Activated effector memory CD4-positive, alpha-beta T cell treated with Interleukin-2 at 50 U/mL for 16 hours (primary cell): ENCODE measurements at regions not wholly inside any gene's neighbourhood (a gene's known extent, or its start where the extent isn't known, plus 50 kb on each side); places are given as distances from the start of the nearest gene placed in this dataset.
"Not testable (repeated sequence)": the region's sequence is repeated elsewhere in the genome, so short reads cannot be mapped to it uniquely, and the experiment has no call there.

Experiments
- DNase-seq: peaks from one replicate; pipeline ENCODE4 v3.0.0-alpha.2; 2020

DNA sequence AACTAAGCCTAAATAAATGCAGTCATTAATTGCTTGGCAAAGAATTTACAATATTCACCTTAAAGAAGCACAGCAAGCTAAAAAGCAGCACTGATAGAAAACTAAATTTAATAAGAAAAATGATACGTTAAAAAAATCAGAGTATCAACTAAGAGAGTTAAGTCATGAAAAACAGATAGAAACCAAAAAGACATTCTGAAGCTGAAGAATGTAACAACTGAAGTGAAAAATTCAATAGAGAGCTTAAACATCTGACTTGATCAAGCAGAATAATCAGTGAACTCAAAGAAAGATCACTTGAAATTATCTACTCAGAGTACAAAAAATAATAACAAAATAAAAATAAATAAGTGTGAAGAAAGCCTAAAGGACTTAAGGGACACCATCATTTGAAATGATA lies 588.0 kb upstream of the HS3ST1 start:
- no peak for DNase-seq

DNA sequence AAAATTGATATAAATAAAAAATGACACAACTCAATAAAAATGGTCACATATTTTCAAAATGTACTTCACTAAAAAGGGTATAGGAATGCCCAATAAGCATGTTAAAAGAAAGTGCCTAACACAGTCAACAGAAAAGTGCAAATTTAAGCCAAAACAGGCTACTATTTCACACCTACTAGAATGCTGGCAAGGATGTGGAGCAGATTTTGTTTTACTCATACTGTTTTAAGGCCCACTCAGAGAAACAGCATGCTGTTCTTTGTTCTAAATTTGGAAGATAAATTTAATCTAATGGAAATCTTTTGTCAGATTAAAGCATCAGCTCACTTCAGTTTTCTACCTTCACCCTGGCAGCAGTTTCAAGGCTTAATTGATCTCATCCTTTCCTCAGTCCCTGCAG lies 576.8 kb upstream of the HS3ST1 start:
- DNase-seq = no peak

- DNase-seq = not testable (repeated sequence)
These were observed 567.9 kb upstream of the HS3ST1 start for GRCh38 chr4:11996581-11996980.

DNA sequence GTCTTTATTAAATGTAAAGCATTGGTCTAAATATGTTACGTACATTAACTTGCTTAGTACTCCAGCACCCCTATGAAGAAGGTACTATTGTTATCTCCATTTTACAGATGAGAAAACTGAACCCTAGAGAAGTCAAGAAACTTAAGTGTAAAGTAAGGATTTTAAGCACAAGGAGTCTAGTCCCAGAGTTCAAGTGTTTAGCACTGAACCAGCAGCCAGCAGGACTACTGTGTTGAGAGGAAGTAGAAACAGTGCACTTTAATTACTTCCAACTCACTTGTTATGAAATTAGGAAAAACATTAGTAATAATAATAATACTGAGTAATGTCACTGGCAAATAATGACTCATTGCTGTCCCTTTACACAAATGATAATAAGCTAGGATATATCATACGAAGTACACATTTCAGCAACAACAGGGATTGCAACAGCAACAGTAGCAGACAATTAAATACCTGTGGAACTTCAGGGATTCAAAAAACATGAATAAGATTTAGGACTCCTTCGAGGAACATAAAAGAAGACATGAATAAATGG lies 548.1 kb upstream of the HS3ST1 start:
- no peak for DNase-seq

- no peak for DNase-seq
These were observed 544.6 kb upstream of the HS3ST1 start for GRCh38 chr4:11973270-11973669.

GRCh38 chr4:11970754-11971153 lies 542.1 kb upstream of the HS3ST1 start:
- DNase-seq = no peak

- DNase-seq = no peak
These were observed 538.1 kb upstream of the HS3ST1 start for GRCh38 chr4:11966782-11967181.

DNA sequence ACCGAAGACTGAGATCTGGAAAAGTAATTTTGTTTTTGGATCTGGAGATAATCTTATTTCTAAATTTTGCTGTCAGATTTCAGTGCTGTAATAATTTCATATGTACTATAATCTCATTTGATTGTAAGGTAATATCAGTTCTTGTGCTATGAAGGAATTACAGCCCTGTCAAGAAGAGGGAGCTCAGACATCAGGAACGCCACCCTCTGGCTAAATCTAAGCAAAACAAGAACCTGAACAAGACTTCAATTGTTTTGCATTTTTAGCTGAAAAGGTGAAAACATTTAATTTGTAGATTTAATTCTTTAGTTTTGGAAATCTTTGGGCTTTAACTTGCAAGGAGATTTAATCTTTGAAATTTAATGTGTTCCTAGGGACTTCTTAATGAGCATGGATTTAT lies 525.4 kb upstream of the HS3ST1 start:
- no peak for DNase-seq

DNA sequence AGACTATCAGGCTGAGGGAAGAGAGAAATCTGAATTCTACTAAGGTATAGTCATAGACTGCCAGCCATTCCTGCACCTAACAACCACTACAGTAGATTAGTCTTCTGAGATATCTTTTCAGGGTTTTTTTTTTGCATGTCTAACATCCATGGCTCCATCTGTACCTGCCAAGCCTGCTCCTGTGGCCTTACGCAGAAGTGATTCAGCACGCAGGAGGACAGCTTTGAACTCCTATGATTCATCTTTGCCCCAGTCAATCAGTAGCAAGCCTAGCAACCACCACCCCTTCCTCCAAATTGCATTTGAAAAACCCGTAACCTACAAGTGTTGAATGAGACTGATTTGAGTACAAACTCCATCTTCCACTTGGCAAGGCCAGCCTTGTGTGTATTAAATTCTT lies 520.7 kb upstream of the HS3ST1 start:
- DNase-seq = no peak

- not testable (repeated sequence) for DNase-seq
These were observed 518.9 kb upstream of the HS3ST1 start for GRCh38 chr4:11947629-11948028.

DNA sequence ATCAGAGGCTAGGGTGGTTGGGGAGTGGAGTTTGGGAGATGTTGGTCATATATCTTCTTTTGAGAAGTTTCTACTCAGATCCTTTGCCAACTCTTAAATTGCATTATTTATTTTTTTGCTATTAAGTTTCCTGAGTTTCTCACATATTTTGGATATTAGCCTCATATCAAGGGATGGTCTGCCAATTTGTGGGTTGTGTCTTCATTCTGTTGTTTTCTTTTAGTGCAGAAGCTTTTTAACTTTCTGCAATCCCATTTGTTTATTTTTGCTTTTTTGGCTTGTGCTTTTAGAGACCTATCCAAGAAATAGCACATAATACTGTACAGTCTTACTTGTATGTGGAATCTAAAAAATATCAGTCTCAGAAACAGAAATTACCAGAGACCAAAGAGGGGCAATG lies 509.2 kb upstream of the HS3ST1 start:
- no peak for DNase-seq

GRCh38 chr4:11931266-11931820 lies 502.6 kb upstream of the HS3ST1 start:
- no peak for DNase-seq

DNA sequence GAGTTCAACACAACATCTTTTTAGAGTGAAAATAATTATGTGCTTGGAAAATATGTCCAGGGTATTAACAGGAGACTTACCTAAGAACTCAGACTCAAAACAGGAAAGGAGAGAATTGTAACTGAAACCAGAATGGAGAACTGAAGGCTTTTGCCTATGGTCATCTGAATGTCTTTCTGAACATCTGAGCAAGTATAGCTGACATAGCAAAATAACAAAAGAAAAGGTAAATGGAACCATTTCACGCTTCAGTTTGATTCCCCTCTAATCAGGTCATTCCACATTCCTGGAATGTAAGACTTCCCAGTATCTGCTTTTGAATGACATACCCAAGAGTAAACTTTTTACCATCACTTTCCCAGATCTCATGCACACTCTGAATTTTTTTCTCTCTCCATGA lies 500.4 kb upstream of the HS3ST1 start:
- DNase-seq = no peak

GRCh38 chr4:11919316-11919715 lies 490.6 kb upstream of the HS3ST1 start:
- DNase-seq = no peak

DNA sequence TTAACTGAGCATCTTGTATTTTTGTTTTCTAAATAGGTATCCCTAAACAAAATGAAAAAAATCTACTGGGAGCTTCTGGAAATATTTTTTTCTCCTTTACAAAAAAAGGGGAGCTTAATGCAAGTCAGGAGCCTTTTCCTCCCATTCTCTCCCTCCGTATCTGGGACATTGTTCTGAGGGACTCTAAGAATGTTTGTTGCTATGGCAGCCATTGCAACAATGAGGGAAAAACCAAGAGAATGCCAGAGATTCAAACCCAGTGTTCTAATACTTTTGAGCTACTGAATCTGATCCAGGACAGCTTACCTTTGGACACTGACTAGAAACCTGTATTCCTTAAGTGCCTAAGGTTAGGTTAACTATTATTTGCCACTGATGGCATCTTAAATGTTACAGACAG lies 485.7 kb upstream of the HS3ST1 start:
- no peak for DNase-seq

GRCh38 chr4:11912886-11913285 lies 484.2 kb upstream of the HS3ST1 start:
- no peak for DNase-seq

DNA sequence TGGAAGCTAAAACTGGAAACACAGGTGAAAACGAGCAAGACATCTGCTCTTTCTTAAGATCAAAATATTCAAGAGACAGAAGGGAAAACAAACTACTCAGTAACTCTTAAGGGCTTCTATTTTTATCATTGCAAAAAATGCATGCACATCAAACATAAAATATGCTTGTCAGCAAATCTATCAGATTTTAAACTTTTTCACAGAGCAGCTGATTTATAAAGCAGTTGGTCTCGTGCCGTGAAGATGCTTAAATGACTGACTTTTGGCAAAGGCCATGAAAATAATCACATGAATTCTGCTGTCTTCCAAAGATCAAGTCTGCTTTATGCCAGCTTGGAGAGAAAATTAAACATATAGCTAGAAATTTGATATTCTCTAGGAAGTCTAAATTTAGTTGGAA lies 482.1 kb upstream of the HS3ST1 start:
- DNase-seq = no peak

GRCh38 chr4:11908712-11909111 lies 480.0 kb upstream of the HS3ST1 start:
- no peak for DNase-seq

DNA sequence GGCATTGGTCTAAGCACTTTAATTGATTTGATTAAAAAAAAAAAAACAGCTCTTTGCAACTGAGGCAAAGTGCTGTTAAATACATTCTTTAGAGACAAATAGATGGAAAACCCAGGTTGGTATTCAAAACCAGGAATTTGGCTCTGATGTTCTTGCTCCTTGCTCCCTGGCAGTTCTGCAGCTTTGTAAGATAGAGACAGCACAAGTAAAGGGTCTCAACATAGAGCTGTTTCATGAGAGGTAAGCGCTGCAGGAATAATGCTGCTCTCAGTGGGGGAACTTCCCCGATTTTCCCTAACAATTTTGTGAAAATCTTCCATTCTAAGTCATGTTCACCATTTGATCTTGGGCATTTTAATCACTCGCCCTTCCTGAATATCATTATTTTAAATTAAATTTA lies 479.5 kb upstream of the HS3ST1 start:
- no peak for DNase-seq

GRCh38 chr4:11904846-11905739 lies 476.4 kb upstream of the HS3ST1 start:
- DNase-seq = no peak

GRCh38 chr4:11904117-11904535 lies 475.4 kb upstream of the HS3ST1 start:
- DNase-seq = no peak

DNA sequence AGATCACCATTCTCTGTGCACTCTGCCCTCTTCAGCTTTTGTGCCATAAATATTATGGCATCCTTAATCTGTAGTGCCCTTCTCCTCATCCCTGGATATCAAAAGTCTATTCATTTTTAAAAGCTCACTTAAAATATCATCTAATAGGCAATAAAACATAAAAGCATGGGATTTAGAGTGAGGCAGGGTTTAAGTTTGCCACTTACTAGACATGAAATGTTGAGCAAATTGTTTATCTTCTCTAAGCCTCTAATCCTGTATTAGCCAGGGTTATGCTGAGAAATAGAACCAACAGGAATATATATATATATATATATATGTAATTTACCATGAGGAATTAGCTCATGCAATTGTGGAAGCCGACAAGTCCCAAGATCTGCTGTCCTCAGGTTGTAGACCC lies 472.4 kb upstream of the HS3ST1 start:
- DNase-seq = no peak

DNA sequence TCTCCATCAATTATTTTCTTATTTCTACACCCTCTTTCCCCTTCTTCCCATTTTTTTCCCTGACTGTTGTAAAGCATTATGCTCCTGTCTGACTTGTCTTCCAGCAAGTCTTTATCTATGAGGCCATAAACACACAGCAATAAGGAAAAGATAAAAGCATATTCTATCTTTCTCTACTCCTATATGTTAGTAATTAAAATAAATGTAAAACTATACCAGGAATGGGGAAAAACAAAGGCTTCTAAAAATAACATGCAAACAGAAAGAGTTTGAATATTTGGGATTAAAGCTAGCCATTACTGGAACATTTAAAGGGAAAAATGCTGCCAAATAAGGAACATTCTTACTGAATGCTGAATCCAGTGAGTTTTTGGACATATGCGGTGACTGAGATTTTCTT lies 471.7 kb upstream of the HS3ST1 start:
- DNase-seq = no peak

- no peak for DNase-seq
These were observed 470.1 kb upstream of the HS3ST1 start for GRCh38 chr4:11898796-11899195.

DNA sequence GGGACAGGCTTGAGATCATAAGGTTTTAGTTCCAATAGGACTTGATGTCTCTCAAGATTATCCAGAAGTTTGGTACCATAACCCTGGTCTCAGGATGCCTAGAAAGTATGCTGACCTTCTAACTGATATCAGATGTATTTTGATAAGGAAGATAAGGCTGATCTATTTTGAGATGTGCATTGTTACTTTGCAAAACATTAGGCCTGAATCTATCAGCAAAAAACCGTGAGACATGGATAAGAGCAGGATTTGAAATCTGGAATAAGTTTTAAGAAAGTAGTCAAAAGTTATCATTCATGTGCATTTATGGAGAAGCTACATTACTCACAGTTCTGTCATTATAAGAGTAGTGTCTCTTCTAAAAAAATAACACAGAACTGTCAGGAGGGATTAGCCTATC lies 467.1 kb upstream of the HS3ST1 start:
- DNase-seq = no peak
